ENCODE measurements at regions not wholly inside any gene's neighbourhood (a gene's known extent, or its start where the extent isn't known, plus 50 kb on each side); places are given as distances from the start of the nearest gene placed in this dataset.

GRCh38 chr11:23288003-23288783, 427.9 kb upstream of the CCDC179 start:
- no peak for TF ChIP-seq CTCF (IDR thresholded peaks at IDR 0.05; ENCODE audit: low read depth, low read length)
- peak; percentile 49 for DNase-seq (ENCODE audit: low read depth, low spot score)
- in situ Hi-C loops (cut with HindIII; ENCODE audit: low sequenced_read_pairs), result no loop called here
- no peak overlapping the region for H3K4me3 ChIP-seq (ENCODE audit: low read depth, low read length)

- no peak for DNase-seq (ENCODE audit: low read depth, low spot score)
- H3K4me3 ChIP-seq (ENCODE audit: low read depth, low read length), result no peak overlapping the region
- no peak for TF ChIP-seq CTCF (IDR thresholded peaks at IDR 0.05; ENCODE audit: low read depth, low read length)
- in situ Hi-C loops (cut with HindIII; ENCODE audit: low sequenced_read_pairs), result no loop called here
Observed at GRCh38 chr11:23295241-23295640, 435.0 kb upstream of the CCDC179 start.

- TF ChIP-seq CTCF (IDR thresholded peaks at IDR 0.05; ENCODE audit: low read depth, low read length), result no peak
- in situ Hi-C loops (cut with HindIII; ENCODE audit: low sequenced_read_pairs), result no loop called here
- no peak for DNase-seq (ENCODE audit: low read depth, low spot score)
- no peak overlapping the region for H3K4me3 ChIP-seq (ENCODE audit: low read depth, low read length)
Observed at GRCh38 chr11:23308041-23308440, 447.8 kb upstream of the CCDC179 start.

- in situ Hi-C loops (cut with HindIII; ENCODE audit: low sequenced_read_pairs), result no loop called here
- H3K4me3 ChIP-seq (ENCODE audit: low read depth, low read length), result no peak overlapping the region
- TF ChIP-seq CTCF (IDR thresholded peaks at IDR 0.05; ENCODE audit: low read depth, low read length), result no peak
- DNase-seq (ENCODE audit: low read depth, low spot score), result peak; percentile 62
Observed at GRCh38 chr11:23310276-23310675, 450.0 kb upstream of the CCDC179 start.

GRCh38 chr11:23311986-23312940, 452.0 kb upstream of the CCDC179 start:
- TF ChIP-seq CTCF (IDR thresholded peaks at IDR 0.05; ENCODE audit: low read depth, low read length), result no peak
- DNase-seq (ENCODE audit: low read depth, low spot score), result peak; percentile 75
- in situ Hi-C loops (cut with HindIII; ENCODE audit: low sequenced_read_pairs), result no loop called here

GRCh38 chr11:23313001-23313400, 452.7 kb upstream of the CCDC179 start:
- TF ChIP-seq CTCF (IDR thresholded peaks at IDR 0.05; ENCODE audit: low read depth, low read length), result no peak
- in situ Hi-C loops (cut with HindIII; ENCODE audit: low sequenced_read_pairs), result no loop called here
- H3K4me3 ChIP-seq (ENCODE audit: low read depth, low read length), result no peak overlapping the region
- DNase-seq (ENCODE audit: low read depth, low spot score), result peak; percentile 70

More at GRCh38 chr11:23311986-23312940, 452.0 kb upstream of the CCDC179 start:
- H3K4me3 ChIP-seq (ENCODE audit: low read depth, low read length), result no peak overlapping the region
